ENCODE measurements at regions not wholly inside any gene's neighbourhood (a gene's known extent, or its start where the extent isn't known, plus 50 kb on each side); places are given as distances from the start of the nearest gene placed in this dataset.

DNA sequence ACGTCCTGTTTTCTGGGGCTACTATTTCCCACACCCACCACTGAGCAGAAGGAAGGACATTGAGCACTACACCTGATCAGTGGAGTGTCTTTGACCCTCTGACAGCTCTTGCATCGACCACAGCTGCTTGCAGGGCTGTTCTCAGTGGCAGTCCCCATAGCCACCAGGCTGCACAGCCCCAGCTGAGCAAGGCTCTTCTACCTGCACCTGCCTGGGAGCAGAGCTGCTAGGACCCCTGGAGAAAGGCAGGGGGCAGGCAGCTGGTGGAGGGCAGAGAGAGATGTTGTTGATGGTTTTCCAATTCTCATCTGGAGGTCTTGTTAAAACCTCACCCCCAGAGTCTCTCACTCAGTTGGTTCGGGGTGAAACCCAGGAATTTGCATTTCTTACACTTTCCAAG, 361.8 kb upstream of the ZNF507 start:
- H3K4me3 Mint-ChIP-seq (ENCODE audit: unreplicated experiment), result no peak overlapping the region
- TF ChIP-seq, protein P1, sequence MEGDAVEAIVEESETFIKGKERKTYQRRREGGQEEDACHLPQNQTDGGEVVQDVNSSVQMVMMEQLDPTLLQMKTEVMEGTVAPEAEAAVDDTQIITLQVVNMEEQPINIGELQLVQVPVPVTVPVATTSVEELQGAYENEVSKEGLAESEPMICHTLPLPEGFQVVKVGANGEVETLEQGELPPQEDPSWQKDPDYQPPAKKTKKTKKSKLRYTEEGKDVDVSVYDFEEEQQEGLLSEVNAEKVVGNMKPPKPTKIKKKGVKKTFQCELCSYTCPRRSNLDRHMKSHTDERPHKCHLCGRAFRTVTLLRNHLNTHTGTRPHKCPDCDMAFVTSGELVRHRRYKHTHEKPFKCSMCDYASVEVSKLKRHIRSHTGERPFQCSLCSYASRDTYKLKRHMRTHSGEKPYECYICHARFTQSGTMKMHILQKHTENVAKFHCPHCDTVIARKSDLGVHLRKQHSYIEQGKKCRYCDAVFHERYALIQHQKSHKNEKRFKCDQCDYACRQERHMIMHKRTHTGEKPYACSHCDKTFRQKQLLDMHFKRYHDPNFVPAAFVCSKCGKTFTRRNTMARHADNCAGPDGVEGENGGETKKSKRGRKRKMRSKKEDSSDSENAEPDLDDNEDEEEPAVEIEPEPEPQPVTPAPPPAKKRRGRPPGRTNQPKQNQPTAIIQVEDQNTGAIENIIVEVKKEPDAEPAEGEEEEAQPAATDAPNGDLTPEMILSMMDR (IDR thresholded peaks at IDR 0.05; ENCODE audit: unreplicated experiment), result no peak
- H3K27me3 Mint-ChIP-seq (ENCODE audit: insufficient read depth, unreplicated experiment), result no peaks in the 10 kb centered on the region
- no peak for DNase-seq (ENCODE audit: unreplicated experiment)
- peaks cover 36% of the 10 kb centered on the region for H3K9me3 Mint-ChIP-seq (ENCODE audit: unreplicated experiment)
- intact Hi-C loops (cut with micrococcal nuclease), result no loop called here
- BruUV-seq (replicated peaks), result no TSS peak
- POLR2A ChIA-PET, result no interaction called here
- CTCF ChIA-PET, result no interaction called here
- no peaks in the 10 kb centered on the region for H3K4me1 Mint-ChIP-seq (ENCODE audit: insufficient read depth, unreplicated experiment)
- no peak overlapping the region for H3K27ac Mint-ChIP-seq (ENCODE audit: low read depth, unreplicated experiment)
- H3K36me3 Mint-ChIP-seq (ENCODE audit: insufficient read depth, unreplicated experiment), result peaks cover 6% of the 10 kb centered on the region

DNA sequence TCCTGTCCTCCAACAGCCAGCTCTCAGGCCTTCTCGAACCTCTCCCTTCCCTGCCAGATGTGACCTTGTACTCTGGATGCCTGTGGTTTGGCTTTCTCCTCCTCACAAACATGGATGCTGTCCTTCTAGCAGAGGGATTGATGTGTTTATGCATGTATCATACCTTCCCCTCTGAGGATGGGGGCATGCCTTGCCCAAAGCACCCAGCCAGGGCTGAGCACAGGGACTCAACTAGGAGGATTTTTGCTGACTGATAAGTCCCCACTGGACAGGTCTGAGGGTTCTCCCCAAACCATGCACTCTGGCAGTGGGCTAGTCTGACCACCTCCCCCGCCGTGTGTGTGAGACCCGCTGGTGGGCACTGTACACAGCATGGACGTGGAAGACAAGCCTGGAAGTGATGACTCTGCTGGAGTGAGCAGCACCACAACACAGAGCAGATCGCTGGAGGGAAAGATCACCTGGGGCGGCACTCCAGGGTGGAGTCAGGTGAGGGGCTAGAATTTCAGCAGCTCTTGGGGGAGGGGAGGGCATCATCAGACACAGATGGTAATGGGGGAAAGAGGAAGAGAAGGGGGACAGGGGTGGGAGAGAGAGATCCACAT, 360.3 kb upstream of the ZNF507 start:
- no peak for DNase-seq (ENCODE audit: unreplicated experiment)
- H3K27ac Mint-ChIP-seq (ENCODE audit: low read depth, unreplicated experiment), result no peak overlapping the region
- TF ChIP-seq, protein P1 (IDR thresholded peaks at IDR 0.05; ENCODE audit: unreplicated experiment), result no peak
- H3K4me3 Mint-ChIP-seq (ENCODE audit: unreplicated experiment), result no peak overlapping the region
- CTCF ChIA-PET, result no interaction called here
- intact Hi-C loops (cut with micrococcal nuclease), result no loop called here
- BruUV-seq (replicated peaks), result no TSS peak
- H3K36me3 Mint-ChIP-seq (ENCODE audit: insufficient read depth, unreplicated experiment), result peaks cover 6% of the 10 kb centered on the region
- H3K9me3 Mint-ChIP-seq (ENCODE audit: unreplicated experiment), result peaks cover 45% of the 10 kb centered on the region
- no peaks in the 10 kb centered on the region for H3K4me1 Mint-ChIP-seq (ENCODE audit: insufficient read depth, unreplicated experiment)
- POLR2A ChIA-PET, result no interaction called here
- no peaks in the 10 kb centered on the region for H3K27me3 Mint-ChIP-seq (ENCODE audit: insufficient read depth, unreplicated experiment)

DNA sequence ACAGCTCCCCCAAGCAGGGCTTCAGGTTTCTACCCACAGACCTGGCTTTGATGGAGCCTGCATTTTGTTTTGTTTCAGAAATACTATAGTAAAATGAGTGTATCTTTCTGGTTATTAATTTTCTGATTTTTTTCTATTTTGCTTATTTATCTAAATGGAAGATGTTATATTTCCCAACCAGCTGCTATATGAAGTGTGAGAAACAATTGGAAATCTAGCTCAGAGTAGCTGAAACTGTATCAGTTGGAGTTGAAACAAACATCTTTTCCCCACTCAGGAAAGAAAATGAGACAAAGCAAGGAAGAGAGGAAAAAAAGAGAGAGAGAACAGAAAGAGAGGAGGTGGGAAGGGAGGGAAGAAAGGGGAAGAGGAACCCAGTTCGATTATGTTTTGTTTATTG, 358.5 kb upstream of the ZNF507 start:
- Mint-ChIP-seq H3K4me3 (ENCODE audit: unreplicated experiment) (no peak overlapping the region), H3K9me3 (ENCODE audit: unreplicated experiment) (peaks cover 48% of the 10 kb centered on the region), H3K36me3 (ENCODE audit: insufficient read depth, unreplicated experiment) (peaks cover 6% of the 10 kb centered on the region), H3K27ac (ENCODE audit: low read depth, unreplicated experiment) (no peak overlapping the region), H3K4me1 (ENCODE audit: insufficient read depth, unreplicated experiment) (no peaks in the 10 kb centered on the region), H3K27me3 (ENCODE audit: insufficient read depth, unreplicated experiment) (no peaks in the 10 kb centered on the region)
- no TSS peak for BruUV-seq (replicated peaks)
- intact Hi-C loops (cut with micrococcal nuclease), result no loop called here
- no peak for DNase-seq (ENCODE audit: unreplicated experiment)
- TF ChIP-seq, protein P1 (IDR thresholded peaks at IDR 0.05; ENCODE audit: unreplicated experiment), result no peak
- CTCF ChIA-PET, result interaction anchor here (0.5 to 0.7 kb wide), 3 partner anchors 401 to 1864 kb away, joined by 3 to 6 read pairs (median 3); no protein-coding TSS in a partner anchor
- POLR2A ChIA-PET, result no interaction called here

DNA sequence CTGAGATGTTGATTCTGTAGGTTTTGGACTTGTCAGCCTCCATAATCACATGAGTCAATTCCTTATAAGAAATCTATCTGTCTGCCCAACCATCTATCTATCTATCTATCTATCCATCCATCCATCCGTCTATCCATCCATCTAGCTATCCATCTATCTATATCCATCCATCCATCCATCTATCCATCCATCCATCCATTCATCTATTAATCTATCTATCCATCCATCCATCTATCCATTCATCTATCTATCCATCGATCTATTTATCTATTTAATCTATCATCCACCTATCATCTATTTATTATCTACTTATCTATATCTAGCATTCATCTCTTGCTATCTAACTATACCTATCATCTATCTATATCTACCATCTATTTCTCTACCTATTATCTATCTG, 357.2 kb upstream of the ZNF507 start:
- H3K9me3 Mint-ChIP-seq (ENCODE audit: unreplicated experiment), result peaks cover 57% of the 10 kb centered on the region
- no peak for DNase-seq (ENCODE audit: unreplicated experiment)
- POLR2A ChIA-PET, result no interaction called here
- TF ChIP-seq, protein P1 (IDR thresholded peaks at IDR 0.05; ENCODE audit: unreplicated experiment), result no peak
- no peaks in the 10 kb centered on the region for H3K27me3 Mint-ChIP-seq (ENCODE audit: insufficient read depth, unreplicated experiment)
- no peaks in the 10 kb centered on the region for H3K4me1 Mint-ChIP-seq (ENCODE audit: insufficient read depth, unreplicated experiment)
- CTCF ChIA-PET, result no interaction called here
- no TSS peak for BruUV-seq (replicated peaks)
- no peak overlapping the region for H3K4me3 Mint-ChIP-seq (ENCODE audit: unreplicated experiment)
- intact Hi-C loops (cut with micrococcal nuclease), result no loop called here
- H3K27ac Mint-ChIP-seq (ENCODE audit: low read depth, unreplicated experiment), result no peak overlapping the region
- H3K36me3 Mint-ChIP-seq (ENCODE audit: insufficient read depth, unreplicated experiment), result peaks cover 6% of the 10 kb centered on the region
